GM12875 (cell line): ENCODE measurements at regions not wholly inside any gene's neighbourhood (a gene's known extent, or its start where the extent isn't known, plus 50 kb on each side); places are given as distances from the start of the nearest gene placed in this dataset.

Experiments used
- H3K4me3 ChIP-seq: one replicate; pipeline ENCODE4 v1.5.1; 2011; ENCODE audit warnings: low read depth, low read length, control low read depth
- TF ChIP-seq, protein P1 (sequence below): IDR thresholded peaks from 2 replicates; pipeline ENCODE4 v1.5.1; 2011; ENCODE audit warnings: low read depth, mild to moderate bottlenecking, control low read depth, inconsistent platforms, low read length, moderate library complexity, borderline replicate concordance; ENCODE audit not compliant: insufficient read depth

DNA sequence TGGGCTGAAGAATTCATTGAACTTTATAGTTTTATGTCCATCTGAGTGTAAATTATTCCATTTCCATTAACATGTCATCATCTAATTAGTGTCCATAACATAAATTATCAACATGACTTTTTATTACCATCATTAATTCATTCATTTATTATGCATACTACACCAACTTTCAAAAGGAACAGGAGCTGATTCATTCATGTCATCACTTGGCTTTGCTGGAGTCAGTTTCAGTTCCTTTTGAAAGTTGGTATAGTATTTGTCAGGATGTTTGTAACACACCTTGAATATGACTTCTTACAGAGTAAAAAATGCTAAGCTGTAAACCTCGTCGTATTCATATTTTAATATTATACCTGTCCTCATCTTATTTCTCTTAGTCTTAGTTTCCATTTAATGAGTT lies 298.0 kb upstream of the RBMS3 start:
- no peak overlapping the region for H3K4me3 ChIP-seq
- TF ChIP-seq, protein P1, sequence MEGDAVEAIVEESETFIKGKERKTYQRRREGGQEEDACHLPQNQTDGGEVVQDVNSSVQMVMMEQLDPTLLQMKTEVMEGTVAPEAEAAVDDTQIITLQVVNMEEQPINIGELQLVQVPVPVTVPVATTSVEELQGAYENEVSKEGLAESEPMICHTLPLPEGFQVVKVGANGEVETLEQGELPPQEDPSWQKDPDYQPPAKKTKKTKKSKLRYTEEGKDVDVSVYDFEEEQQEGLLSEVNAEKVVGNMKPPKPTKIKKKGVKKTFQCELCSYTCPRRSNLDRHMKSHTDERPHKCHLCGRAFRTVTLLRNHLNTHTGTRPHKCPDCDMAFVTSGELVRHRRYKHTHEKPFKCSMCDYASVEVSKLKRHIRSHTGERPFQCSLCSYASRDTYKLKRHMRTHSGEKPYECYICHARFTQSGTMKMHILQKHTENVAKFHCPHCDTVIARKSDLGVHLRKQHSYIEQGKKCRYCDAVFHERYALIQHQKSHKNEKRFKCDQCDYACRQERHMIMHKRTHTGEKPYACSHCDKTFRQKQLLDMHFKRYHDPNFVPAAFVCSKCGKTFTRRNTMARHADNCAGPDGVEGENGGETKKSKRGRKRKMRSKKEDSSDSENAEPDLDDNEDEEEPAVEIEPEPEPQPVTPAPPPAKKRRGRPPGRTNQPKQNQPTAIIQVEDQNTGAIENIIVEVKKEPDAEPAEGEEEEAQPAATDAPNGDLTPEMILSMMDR, result no peak

GRCh38 chr3:28986922-28987321 lies 293.9 kb upstream of the RBMS3 start:
- TF ChIP-seq, protein P1, result no peak
- no peak overlapping the region for H3K4me3 ChIP-seq

- H3K4me3 ChIP-seq, result no peak overlapping the region
- TF ChIP-seq, protein P1, result no peak
Observed at GRCh38 chr3:28989646-28990089, 291.2 kb upstream of the RBMS3 start.

GRCh38 chr3:28994161-28994905 lies 286.5 kb upstream of the RBMS3 start:
- H3K4me3 ChIP-seq, result no peak overlapping the region
- TF ChIP-seq, protein P1, result no peak

GRCh38 chr3:29004885-29005599 lies 275.8 kb upstream of the RBMS3 start:
- TF ChIP-seq, protein P1, result no peak
- no peak overlapping the region for H3K4me3 ChIP-seq

- H3K4me3 ChIP-seq, result no peak overlapping the region
- TF ChIP-seq, protein P1, result no peak
Observed at GRCh38 chr3:29005862-29006261, 275.0 kb upstream of the RBMS3 start.

DNA sequence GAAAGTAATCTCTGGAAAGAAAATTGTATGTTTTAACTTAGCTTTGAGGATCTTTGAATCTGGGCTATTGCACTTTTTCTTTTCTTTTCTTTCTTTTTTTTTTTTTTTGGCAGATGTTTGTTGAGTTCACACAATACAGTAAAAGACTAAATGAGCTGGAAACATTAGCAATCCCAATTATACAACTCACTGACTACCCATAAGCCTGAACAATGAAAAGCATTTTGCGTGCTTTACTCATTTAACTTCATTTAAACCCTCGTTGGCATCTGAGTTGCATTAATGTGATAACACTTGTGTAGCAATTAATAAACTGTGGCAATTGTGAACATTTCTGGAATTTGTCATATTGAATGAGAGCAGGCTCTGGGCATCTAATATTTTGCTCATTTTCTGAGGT lies 269.4 kb upstream of the RBMS3 start:
- TF ChIP-seq, protein P1, result no peak
- H3K4me3 ChIP-seq, result no peak overlapping the region
